SU-DHL-6 (cell line): ENCODE measurements at regions not wholly inside any gene's neighbourhood (a gene's known extent, or its start where the extent isn't known, plus 50 kb on each side); places are given as distances from the start of the nearest gene placed in this dataset.
"Not testable (repeated sequence)": the region's sequence is repeated elsewhere in the genome, so short reads cannot be mapped to it uniquely, and the experiment has no call there.

ENCODE experiments used
- H2AFZ ChIP-seq: fragments of 200-600 bp; sonication (generic); 2 replicates; pipeline ENCODE4 v1.6.1; 2014; ENCODE audit warnings: low read depth, mild to moderate bottlenecking, moderate library complexity, mixed read lengths, antibody characterized with exemption, low read length; ENCODE audit not compliant: severe bottlenecking
- H3F3A ChIP-seq: fragments of 200-600 bp; shearing (Covaris generic); 2 replicates; pipeline ENCODE4 v1.6.0; 2016; ENCODE audit warnings: antibody characterized with exemption, mild to moderate bottlenecking; ENCODE audit not compliant: insufficient read depth
- H3K27ac ChIP-seq: fragments of 200-600 bp; sonication (generic); 2 replicates; pipeline ENCODE4 v1.5.1; 2016; ENCODE audit warnings: low read depth, mild to moderate bottlenecking, low read length, moderate library complexity, mixed read lengths
- H3K27me3 ChIP-seq: fragments of 200-600 bp; sonication (generic), shearing (Covaris generic); 2 replicates; pipeline ENCODE4 v1.6.0; 2014; ENCODE audit warnings: mild to moderate bottlenecking, low read length
- H3K36me3 ChIP-seq: fragments of 200-600 bp; sonication (generic); 2 replicates; pipeline ENCODE4 v1.6.1; 2014; ENCODE audit warnings: mild to moderate bottlenecking, low read length, mixed read lengths
- H3K4me2 ChIP-seq: fragments of 300-600, 200-600 bp; shearing (Covaris generic), sonication (generic); 2 replicates; pipeline ENCODE4 v1.6.0; 2014; ENCODE audit warnings: low read length, low read depth, mild to moderate bottlenecking; ENCODE audit not compliant: poor library complexity, severe bottlenecking
- H3K4me3 ChIP-seq: fragments of 200-600 bp; sonication (generic); 2 replicates; pipeline ENCODE4 v1.5.1; 2014; ENCODE audit warnings: antibody characterized with exemption, low read length, mild to moderate bottlenecking, mixed read lengths; ENCODE audit not compliant: insufficient read depth, poor library complexity, severe bottlenecking
- H3K79me2 ChIP-seq: fragments of 200-600 bp; sonication (generic); 2 replicates; pipeline ENCODE4 v1.6.1; 2014; ENCODE audit warnings: mild to moderate bottlenecking, low read length, moderate library complexity; ENCODE audit not compliant: insufficient read depth
- H3K9ac ChIP-seq: fragments of 200-600 bp; sonication (generic); 2 replicates; pipeline ENCODE4 v1.7.0; 2014; ENCODE audit warnings: mild to moderate bottlenecking, low read length
- H3K9me2 ChIP-seq: fragments of 200-600 bp; sonication (generic); replicated peaks from 2 replicates; pipeline ENCODE4 v1.6.1; 2014; ENCODE audit warnings: low read length; ENCODE audit not compliant: insufficient read depth
- H3K9me3 ChIP-seq: fragments of 200-600 bp; sonication (generic); 2 replicates; pipeline ENCODE4 v1.6.1; 2014; ENCODE audit warnings: low read length, mixed read lengths; ENCODE audit not compliant: insufficient read depth
- H4K20me1 ChIP-seq: fragments of 200-600 bp; sonication (generic); 2 replicates; pipeline ENCODE4 v1.6.1; 2014; ENCODE audit warnings: low read depth, mild to moderate bottlenecking, antibody characterized with exemption, low read length, moderate library complexity, mixed read lengths
- CTCF ChIP-seq: fragments of 200-600 bp; sonication (generic); IDR thresholded peaks from one replicate; pipeline ENCODE4 v1.5.1; 2017; ENCODE audit warnings: antibody characterized with exemption, mild to moderate bottlenecking, low read length, moderate library complexity; ENCODE audit not compliant: insufficient read depth, poor library complexity, severe bottlenecking
- EZH2phosphoT487 ChIP-seq: fragments of 200-600 bp; sonication (generic), shearing (Covaris generic); conservative IDR thresholded peaks from 2 replicates; pipeline ENCODE4 v1.6.1; 2018; ENCODE audit warnings: mild to moderate bottlenecking, antibody characterized with exemption, low read length, moderate library complexity, mixed read lengths

- H3K9me3 ChIP-seq, result no peaks in the 10 kb centered on the region
- H3K9me2 ChIP-seq, result no peaks in the 10 kb centered on the region
- H3K4me2 ChIP-seq, result no peak overlapping the region
- H3K79me2 ChIP-seq, result no peaks in the 10 kb centered on the region
- no peak overlapping the region for H2AFZ ChIP-seq
- H3K36me3 ChIP-seq, result no peaks in the 10 kb centered on the region
- TF ChIP-seq EZH2phosphoT487 (no peak), CTCF (peak; percentile 83)
- H4K20me1 ChIP-seq, result no peaks in the 10 kb centered on the region
- no peak overlapping the region for H3K27ac ChIP-seq
- no peak overlapping the region for H3K9ac ChIP-seq
- no peaks in the 10 kb centered on the region for H3F3A ChIP-seq
- no peaks in the 10 kb centered on the region for H3K27me3 ChIP-seq
- no peak overlapping the region for H3K4me3 ChIP-seq
These were observed 186.6 kb upstream of the OR4E1 start for GRCh38 chr14:21860172-21860571.

- Histone ChIP-seq H2AFZ (no peak overlapping the region), H3K27me3 (no peaks in the 10 kb centered on the region), H3K4me2 (no peak overlapping the region), H3K9ac (no peak overlapping the region), H3K4me3 (no peak overlapping the region), H3F3A (no peaks in the 10 kb centered on the region), H3K36me3 (no peaks in the 10 kb centered on the region), H3K9me2 (no peaks in the 10 kb centered on the region), H4K20me1 (no peaks in the 10 kb centered on the region), H3K9me3 (no peaks in the 10 kb centered on the region), H3K27ac (no peak overlapping the region), H3K79me2 (no peaks in the 10 kb centered on the region)
- TF ChIP-seq EZH2phosphoT487, result no peak
- no peak for TF ChIP-seq CTCF
These were observed 179.2 kb upstream of the OR4E1 start for GRCh38 chr14:21852775-21853174.

GRCh38 chr14:21852061-21852664 lies 178.5 kb upstream of the OR4E1 start:
- Histone ChIP-seq H4K20me1 (no peaks in the 10 kb centered on the region), H3K79me2 (no peaks in the 10 kb centered on the region), H3K4me3 (no peak overlapping the region), H3K36me3 (no peaks in the 10 kb centered on the region), H3K9me2 (no peaks in the 10 kb centered on the region), H3K4me2 (no peak overlapping the region), H3K27ac (no peak overlapping the region), H3F3A (no peaks in the 10 kb centered on the region), H3K9ac (no peak overlapping the region), H3K9me3 (no peaks in the 10 kb centered on the region), H3K27me3 (no peaks in the 10 kb centered on the region), H2AFZ (peak overlapping the region; percentile 34)
- TF ChIP-seq CTCF (peak; percentile 79), EZH2phosphoT487 (no peak)

GRCh38 chr14:21846902-21847301 lies 173.3 kb upstream of the OR4E1 start:
- H3K79me2 ChIP-seq, H3K36me3 ChIP-seq, H4K20me1 ChIP-seq, H3K9me2 ChIP-seq, H3K9ac ChIP-seq, H3K4me3 ChIP-seq, H3K9me3 ChIP-seq, H3K4me2 ChIP-seq, H2AFZ ChIP-seq, H3K27ac ChIP-seq, H3F3A ChIP-seq, H3K27me3 ChIP-seq: not testable (repeated sequence)
